Esophagus squamous epithelium (tissue), 5 donors: ENCODE measurements at regions not wholly inside any gene's neighbourhood (a gene's known extent, or its start where the extent isn't known, plus 50 kb on each side); places are given as distances from the start of the nearest gene placed in this dataset.

ENCODE experiments used
- DNase-seq: peaks from one replicate; lab custom pipeline; 2025; lab: John Stamatoyannopoulos, UW
- H3K27ac ChIP-seq, 4 donors: fragments of 200-600 bp; sonication (generic); one replicate each; pipeline ENCODE4 v1.5.1; 2016 to 2019; ENCODE audit warnings: mild to moderate bottlenecking in 1 of 4
- H3K27me3 ChIP-seq, 4 donors: fragments of 200-600 bp; sonication (generic); 1 replicate in 3 of 4; 2 replicates in 1 of 4; pipeline versions ENCODE4 v1.5.1 to v1.6.0; 2017 to 2021; ENCODE audit warnings: antibody characterized with exemption in 1 of 4
- H3K36me3 ChIP-seq, 3 donors: fragments of 200-600 bp; sonication (generic); one replicate each; pipeline ENCODE4 v1.5.1; 2016 to 2019
- H3K4me1 ChIP-seq, 3 donors: fragments of 200-600 bp; sonication (generic); one replicate each; pipeline ENCODE4 v1.5.1; 2017 to 2019
- H3K4me3 ChIP-seq, 4 donors: fragments of 200-600 bp; sonication (generic); 1 replicate in 3 of 4; 2 replicates in 1 of 4; pipeline ENCODE4 v1.5.1; 2016 to 2019; ENCODE audit warnings: mild to moderate bottlenecking in 2 of 4, moderate library complexity in 1 of 4
- H3K9me3 ChIP-seq, 3 donors: fragments of 200-600 bp; sonication (generic); one replicate each; pipeline ENCODE4 v1.5.1; 2016 to 2019
- POLR2A ChIP-seq, 4 donors: fragments of 450-650 bp; IDR thresholded peaks; one replicate each; pipeline ENCODE4 v1.6.1; 2017; ENCODE audit warnings: antibody characterized with exemption in 4 of 4, mild to moderate bottlenecking in 4 of 4, moderate library complexity in 3 of 4
- WGBS, 2 donors: methylation state at CpG; one replicate each; pipeline ENCODE4 v1.1.5; 2018; 5-methylcytosine and 5-hydroxymethylcytosine counted together
- intact Hi-C: fragments of 100-400 bp; cut with DNase I; formaldehyde crosslinking; loops from one replicate; pipeline ENCODE4 v1.15.0; 2022
- TF ChIP-seq, protein P1 (sequence below), 6 experiments: fragments of 450-650 bp in 4 of 6; fragments of 200-600 bp in 2 of 6; sonication (generic) in 2 of 6; IDR thresholded peaks; one replicate each; pipeline ENCODE4 v1.5.1; 2016 to 2019; ENCODE audit warnings: antibody characterized with exemption in 6 of 6, mild to moderate bottlenecking in 4 of 6, moderate library complexity in 4 of 6
- donor health status: DM: yes; HTN: yes; CAD: no.

- H3K27me3 ChIP-seq: no peaks in the 10 kb centered on the region
- WGBS, 2 donors: 7 to 18% methylated on average over 2 of the region's 2 CpGs
- no peak overlapping the region for H3K27ac ChIP-seq
- H3K36me3 ChIP-seq: no peaks in the 10 kb centered on the region
- H3K4me3 ChIP-seq: no peak overlapping the region
- no peaks in the 10 kb centered on the region for H3K9me3 ChIP-seq
- no peak for DNase-seq
- no peak for TF ChIP-seq POLR2A (IDR thresholded peaks at IDR 0.05)
- TF ChIP-seq, protein P1, sequence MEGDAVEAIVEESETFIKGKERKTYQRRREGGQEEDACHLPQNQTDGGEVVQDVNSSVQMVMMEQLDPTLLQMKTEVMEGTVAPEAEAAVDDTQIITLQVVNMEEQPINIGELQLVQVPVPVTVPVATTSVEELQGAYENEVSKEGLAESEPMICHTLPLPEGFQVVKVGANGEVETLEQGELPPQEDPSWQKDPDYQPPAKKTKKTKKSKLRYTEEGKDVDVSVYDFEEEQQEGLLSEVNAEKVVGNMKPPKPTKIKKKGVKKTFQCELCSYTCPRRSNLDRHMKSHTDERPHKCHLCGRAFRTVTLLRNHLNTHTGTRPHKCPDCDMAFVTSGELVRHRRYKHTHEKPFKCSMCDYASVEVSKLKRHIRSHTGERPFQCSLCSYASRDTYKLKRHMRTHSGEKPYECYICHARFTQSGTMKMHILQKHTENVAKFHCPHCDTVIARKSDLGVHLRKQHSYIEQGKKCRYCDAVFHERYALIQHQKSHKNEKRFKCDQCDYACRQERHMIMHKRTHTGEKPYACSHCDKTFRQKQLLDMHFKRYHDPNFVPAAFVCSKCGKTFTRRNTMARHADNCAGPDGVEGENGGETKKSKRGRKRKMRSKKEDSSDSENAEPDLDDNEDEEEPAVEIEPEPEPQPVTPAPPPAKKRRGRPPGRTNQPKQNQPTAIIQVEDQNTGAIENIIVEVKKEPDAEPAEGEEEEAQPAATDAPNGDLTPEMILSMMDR (IDR thresholded peaks at IDR 0.05): no peak
- intact Hi-C loops: no loop called here
- H3K4me1 ChIP-seq: no peaks in the 10 kb centered on the region
These were observed 86.9 kb upstream of the FAT3 start for GRCh38 chr11:92137747-92138146.

DNA sequence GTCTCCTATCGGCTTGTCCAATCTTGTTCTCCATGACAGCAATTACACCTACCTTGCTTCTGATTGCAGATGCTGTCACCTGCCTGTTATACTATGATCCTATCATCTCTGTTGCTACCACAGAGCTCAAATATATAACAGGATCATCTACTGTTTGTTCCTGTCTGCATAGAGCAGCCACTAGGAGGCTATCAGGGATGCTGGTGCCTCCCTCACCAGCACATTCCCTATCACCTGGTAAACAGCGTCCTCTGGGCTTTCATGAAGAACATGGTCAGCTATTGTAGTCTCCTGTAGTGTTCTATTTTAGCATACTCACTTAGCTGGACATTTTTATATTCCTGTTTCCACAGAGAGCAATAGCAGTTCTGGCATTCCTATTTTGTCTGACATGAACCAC is 87.8 kb upstream of the FAT3 start:
- Histone ChIP-seq H3K36me3 (no peaks in the 10 kb centered on the region), H3K27me3 (no peaks in the 10 kb centered on the region), H3K4me1 (no peaks in the 10 kb centered on the region), H3K27ac (no peak overlapping the region), H3K9me3 (no peaks in the 10 kb centered on the region), H3K4me3 (no peak overlapping the region)
- DNase-seq: no peak
- TF ChIP-seq, protein P1 (IDR thresholded peaks at IDR 0.05): no peak
- TF ChIP-seq POLR2A (IDR thresholded peaks at IDR 0.05): no peak
- WGBS, 2 donors: 69 to 73% methylated on average over 2 of the region's 2 CpGs
- intact Hi-C loops: no loop called here

DNA sequence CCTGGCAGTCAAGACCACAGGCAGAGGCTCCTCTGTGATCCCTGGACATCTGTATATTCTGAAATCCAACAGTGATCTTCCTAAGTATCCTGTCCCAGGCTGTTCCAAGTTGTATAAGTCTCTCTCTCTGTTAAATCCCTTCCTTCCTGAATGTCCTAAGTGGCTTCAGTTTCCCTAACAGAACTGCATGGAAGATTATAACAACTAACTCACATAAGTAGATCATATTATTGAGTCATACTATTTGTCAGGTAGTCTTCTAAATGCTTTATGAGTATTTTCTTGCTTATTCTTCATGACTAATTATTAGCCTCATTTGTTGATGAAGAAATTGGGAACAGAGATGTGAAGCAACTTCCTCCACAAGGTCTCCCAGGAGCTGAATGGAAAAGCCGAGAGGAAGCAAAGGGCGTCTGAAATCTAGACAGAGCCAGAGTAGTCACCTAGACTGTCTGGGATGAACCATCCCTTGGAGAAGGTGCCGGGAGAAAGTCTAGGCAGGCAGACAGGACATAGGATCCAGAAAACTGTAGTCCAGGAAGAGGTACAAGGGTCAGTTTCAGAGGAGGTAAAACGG is 93.2 kb upstream of the FAT3 start:
- no peaks in the 10 kb centered on the region for H3K9me3 ChIP-seq
- TF ChIP-seq, protein P1 (IDR thresholded peaks at IDR 0.05): no peak
- no peak for TF ChIP-seq POLR2A (IDR thresholded peaks at IDR 0.05)
- intact Hi-C loops: no loop called here
- no peaks in the 10 kb centered on the region for H3K27me3 ChIP-seq
- DNase-seq: no peak
- no peak overlapping the region for H3K4me3 ChIP-seq
- WGBS, 2 donors: 26 to 58% methylated on average over 4 of the region's 4 CpGs
- H3K36me3 ChIP-seq: no peaks in the 10 kb centered on the region
- no peaks in the 10 kb centered on the region for H3K4me1 ChIP-seq
- no peak overlapping the region for H3K27ac ChIP-seq

DNA sequence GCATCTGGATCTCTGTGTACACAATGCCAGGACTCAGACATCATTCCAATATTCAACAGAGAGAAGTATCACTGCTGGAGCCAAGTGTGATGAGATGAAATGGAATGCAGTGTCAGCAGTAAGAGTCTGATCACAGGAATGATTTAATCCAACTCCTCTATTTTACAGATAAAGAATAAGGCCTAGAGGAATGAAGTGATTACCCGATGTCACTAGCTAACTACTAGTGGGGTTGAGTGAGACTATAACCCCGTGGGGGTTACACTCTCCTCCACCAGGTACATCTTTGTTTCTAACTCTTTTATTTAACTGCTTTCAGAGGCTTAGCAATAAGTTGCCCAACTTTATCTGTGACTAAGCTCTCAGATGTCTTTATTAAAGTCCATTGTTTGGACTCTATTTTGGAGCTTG is 94.2 kb upstream of the FAT3 start:
- DNase-seq: no peak
- no peaks in the 10 kb centered on the region for H3K9me3 ChIP-seq
- intact Hi-C loops: no loop called here
- 8 to 31% methylated on average over 2 of the region's 2 CpGs for WGBS, 2 donors
- H3K27me3 ChIP-seq: no peaks in the 10 kb centered on the region
- no peak overlapping the region for H3K4me3 ChIP-seq
- H3K27ac ChIP-seq: no peak overlapping the region
- no peaks in the 10 kb centered on the region for H3K4me1 ChIP-seq
- no peaks in the 10 kb centered on the region for H3K36me3 ChIP-seq
- TF ChIP-seq POLR2A (IDR thresholded peaks at IDR 0.05): no peak
- TF ChIP-seq, protein P1 (IDR thresholded peaks at IDR 0.05): no peak

- WGBS, 2 donors: 21 to 60% methylated on average over 1 of the region's 1 CpG
- intact Hi-C loops: no loop called here
These were observed 94.8 kb upstream of the FAT3 start for GRCh38 chr11:92129811-92130210.

More at GRCh38 chr11:92129811-92130210, 94.8 kb upstream of the FAT3 start:
- no peaks in the 10 kb centered on the region for H3K9me3 ChIP-seq
- H3K27ac ChIP-seq: no peak overlapping the region
- H3K36me3 ChIP-seq: no peaks in the 10 kb centered on the region
- TF ChIP-seq, protein P1 (IDR thresholded peaks at IDR 0.05): no peak
- no peak for TF ChIP-seq POLR2A (IDR thresholded peaks at IDR 0.05)
- H3K4me1 ChIP-seq: no peaks in the 10 kb centered on the region
- DNase-seq: no peak
- H3K4me3 ChIP-seq: no peak overlapping the region
- no peaks in the 10 kb centered on the region for H3K27me3 ChIP-seq
